ENCODE measurements at regions not wholly inside any gene's neighbourhood (a gene's known extent, or its start where the extent isn't known, plus 50 kb on each side); places are given as distances from the start of the nearest gene placed in this dataset.

GRCh38 chr4:24666316-24666715 is 82.0 kb upstream of the DHX15 start:
- Mint-ChIP-seq H3K4me3 (no peak overlapping the region), H3K27ac (no peak overlapping the region), H3K9me3 (ENCODE audit: insufficient read depth) (no peaks in the 10 kb centered on the region), H3K27me3 (peaks cover 33% of the 10 kb centered on the region), H3K4me1 (no peaks in the 10 kb centered on the region)
- no peak for DNase-seq
- Histone ChIP-seq H4K20me1 (ENCODE audit: control insufficient read depth, insufficient read depth, low read length, poor library complexity, severe bottlenecking) (no peaks in the 10 kb centered on the region), H2AFZ (ENCODE audit: insufficient read depth, low read depth, low read length, poor library complexity, severe bottlenecking) (no peak overlapping the region), H3K9me3 (ENCODE audit: control extremely low read depth in 1 of 3, control insufficient read depth in 2 of 3, insufficient read depth in 1 of 3, low read length in 2 of 3) (peaks cover 0 to 9% (median 0%) of the 10 kb centered on the region in 3 donors), H3K4me1 (ENCODE audit: control insufficient read depth in 2 of 2, insufficient read depth in 2 of 2, low read length in 2 of 2) (no peaks in the 10 kb centered on the region), H3K4me3 (ENCODE audit: control extremely low read depth in 1 of 5, extremely low read depth in 1 of 5, insufficient read depth in 1 of 5, low read depth in 2 of 5, low read length in 4 of 5) (no peak overlapping the region), H3K79me2 (ENCODE audit: control insufficient read depth, insufficient read depth, low read length) (no peaks in the 10 kb centered on the region), H3K36me3 (replicated peaks in 1 of 2; ENCODE audit: control extremely low read depth in 1 of 2, control insufficient read depth in 1 of 2, extremely low read depth in 1 of 2, insufficient read depth in 2 of 2, low read length in 1 of 2) (no peaks in the 10 kb centered on the region), H3K27me3 (replicated peaks in 1 of 4; ENCODE audit: control extremely low read depth in 1 of 4, control insufficient read depth in 3 of 4, insufficient read depth in 4 of 4, low read length in 3 of 4) (peaks cover 0 to 12% (median 7%) of the 10 kb centered on the region in 4 experiments), H3K9ac (ENCODE audit: low read length) (no peak overlapping the region), H3K27ac (ENCODE audit: low read length in 2 of 2) (no peak overlapping the region), H3K4me2 (replicated peaks; ENCODE audit: low read depth, low read length, poor library complexity, severe bottlenecking) (no peak overlapping the region)
- 90% methylated on average over 1 of the region's 3 CpGs for WGBS (ENCODE audit: insufficient coverage)
- no peak for TF ChIP-seq EZH2 (IDR thresholded peaks at IDR 0.05; ENCODE audit: borderline replicate concordance, insufficient read depth, low read depth, low read length, poor library complexity, severe bottlenecking)
- TF ChIP-seq, protein P1, sequence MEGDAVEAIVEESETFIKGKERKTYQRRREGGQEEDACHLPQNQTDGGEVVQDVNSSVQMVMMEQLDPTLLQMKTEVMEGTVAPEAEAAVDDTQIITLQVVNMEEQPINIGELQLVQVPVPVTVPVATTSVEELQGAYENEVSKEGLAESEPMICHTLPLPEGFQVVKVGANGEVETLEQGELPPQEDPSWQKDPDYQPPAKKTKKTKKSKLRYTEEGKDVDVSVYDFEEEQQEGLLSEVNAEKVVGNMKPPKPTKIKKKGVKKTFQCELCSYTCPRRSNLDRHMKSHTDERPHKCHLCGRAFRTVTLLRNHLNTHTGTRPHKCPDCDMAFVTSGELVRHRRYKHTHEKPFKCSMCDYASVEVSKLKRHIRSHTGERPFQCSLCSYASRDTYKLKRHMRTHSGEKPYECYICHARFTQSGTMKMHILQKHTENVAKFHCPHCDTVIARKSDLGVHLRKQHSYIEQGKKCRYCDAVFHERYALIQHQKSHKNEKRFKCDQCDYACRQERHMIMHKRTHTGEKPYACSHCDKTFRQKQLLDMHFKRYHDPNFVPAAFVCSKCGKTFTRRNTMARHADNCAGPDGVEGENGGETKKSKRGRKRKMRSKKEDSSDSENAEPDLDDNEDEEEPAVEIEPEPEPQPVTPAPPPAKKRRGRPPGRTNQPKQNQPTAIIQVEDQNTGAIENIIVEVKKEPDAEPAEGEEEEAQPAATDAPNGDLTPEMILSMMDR (IDR thresholded peaks at IDR 0.05): no peak
- intact Hi-C loops (cut with micrococcal nuclease): no loop called here
- POLR2A ChIA-PET: no interaction called here
- CTCF ChIA-PET: no interaction called here
- no peak for ATAC-seq (ENCODE audit: low read depth)

- Histone ChIP-seq H3K27ac (ENCODE audit: low read length in 2 of 2) (no peak overlapping the region), H3K27me3 (replicated peaks in 1 of 4; ENCODE audit: control extremely low read depth in 1 of 4, control insufficient read depth in 3 of 4, insufficient read depth in 4 of 4, low read length in 3 of 4) (peaks cover 0 to 12% (median 7%) of the 10 kb centered on the region in 4 experiments), H3K4me2 (replicated peaks; ENCODE audit: low read depth, low read length, poor library complexity, severe bottlenecking) (no peak overlapping the region), H3K9ac (ENCODE audit: low read length) (no peak overlapping the region), H2AFZ (ENCODE audit: insufficient read depth, low read depth, low read length, poor library complexity, severe bottlenecking) (no peak overlapping the region), H3K4me3 (ENCODE audit: control extremely low read depth in 1 of 5, extremely low read depth in 1 of 5, insufficient read depth in 1 of 5, low read depth in 2 of 5, low read length in 4 of 5) (no peak overlapping the region), H3K4me1 (ENCODE audit: control insufficient read depth in 2 of 2, insufficient read depth in 2 of 2, low read length in 2 of 2) (no peaks in the 10 kb centered on the region), H3K9me3 (ENCODE audit: control extremely low read depth in 1 of 3, control insufficient read depth in 2 of 3, insufficient read depth in 1 of 3, low read length in 2 of 3) (peaks cover 0 to 5% (median 0%) of the 10 kb centered on the region in 3 donors), H3K79me2 (ENCODE audit: control insufficient read depth, insufficient read depth, low read length) (no peaks in the 10 kb centered on the region), H4K20me1 (ENCODE audit: control insufficient read depth, insufficient read depth, low read length, poor library complexity, severe bottlenecking) (no peaks in the 10 kb centered on the region), H3K36me3 (replicated peaks in 1 of 2; ENCODE audit: control extremely low read depth in 1 of 2, control insufficient read depth in 1 of 2, extremely low read depth in 1 of 2, insufficient read depth in 2 of 2, low read length in 1 of 2) (no peaks in the 10 kb centered on the region)
- ATAC-seq (ENCODE audit: low read depth) (no peak), DNase-seq (no peak)
- Mint-ChIP-seq H3K27ac (no peak overlapping the region), H3K27me3 (peaks cover 32% of the 10 kb centered on the region), H3K4me3 (no peak overlapping the region), H3K4me1 (no peaks in the 10 kb centered on the region), H3K9me3 (ENCODE audit: insufficient read depth) (no peaks in the 10 kb centered on the region)
- POLR2A ChIA-PET: no interaction called here
- intact Hi-C loops (cut with micrococcal nuclease): no loop called here
- TF ChIP-seq EZH2 (IDR thresholded peaks at IDR 0.05; ENCODE audit: borderline replicate concordance, insufficient read depth, low read depth, low read length, poor library complexity, severe bottlenecking): no peak
- TF ChIP-seq, protein P1 (IDR thresholded peaks at IDR 0.05): no peak
- WGBS (ENCODE audit: insufficient coverage): no CpG with 5 or more reads among the region's 5 CpGs
- CTCF ChIA-PET: no interaction called here
Measured at GRCh38 chr4:24666816-24667477, 82.6 kb upstream of the DHX15 start.

Data from B cell (primary cell).